Astrocyte (in vitro differentiated cells and primary cell): ENCODE measurements at regions not wholly inside any gene's neighbourhood (a gene's known extent, or its start where the extent isn't known, plus 50 kb on each side); places are given as distances from the start of the nearest gene placed in this dataset.
A peak's percentile ranks its signal among the peaks of the same experiment; 100 is the strongest.

Source experiments
- DNase-seq: peaks from one replicate; pipeline ENCODE4 v3.0.0-alpha.2; 2010; ENCODE audit warnings: low read depth
- FAIRE-seq: peaks from 2 replicates; lab custom pipeline; 2011; peaks lifted over from hg19 to GRCh38; lab: Jason Lieb, UNC
- H2AFZ ChIP-seq: 2 replicates; pipeline ENCODE4 v1.6.0; 2012; ENCODE audit warnings: low read depth, low read length, inconsistent platforms
- H3K27ac ChIP-seq: 2 replicates; pipeline ENCODE4 v1.5.1; 2011; ENCODE audit warnings: low read depth, low read length, inconsistent platforms
- H3K27me3 ChIP-seq: 2 replicates; pipeline ENCODE4 v1.6.0; 2011; ENCODE audit warnings: low read length, inconsistent platforms; ENCODE audit not compliant: insufficient read depth
- H3K36me3 ChIP-seq: 2 replicates; pipeline ENCODE4 v1.5.1; 2011; ENCODE audit warnings: low read length, inconsistent platforms; ENCODE audit not compliant: insufficient read depth
- H3K4me1 ChIP-seq: 2 replicates; pipeline ENCODE4 v1.5.1; 2011; ENCODE audit warnings: low read length, inconsistent platforms; ENCODE audit not compliant: insufficient read depth
- H3K4me2 ChIP-seq: 2 replicates; pipeline ENCODE4 v1.6.0; 2012; ENCODE audit warnings: low read length, inconsistent platforms
- H3K4me3 ChIP-seq: 2 replicates; pipeline ENCODE4 v1.5.1; 2011; ENCODE audit warnings: low read depth, mild to moderate bottlenecking, low read length, inconsistent platforms; ENCODE audit not compliant: insufficient read depth
- H3K79me2 ChIP-seq: 2 replicates; pipeline ENCODE4 v1.6.0; 2012; ENCODE audit warnings: mild to moderate bottlenecking, low read length, inconsistent platforms; ENCODE audit not compliant: insufficient read depth
- H3K9ac ChIP-seq: 2 replicates; pipeline ENCODE4 v1.6.0; 2012; ENCODE audit warnings: mild to moderate bottlenecking, low read length, inconsistent platforms
- H3K9me3 ChIP-seq: 2 replicates; pipeline ENCODE4 v1.5.1; 2012; ENCODE audit warnings: low read depth, mild to moderate bottlenecking, low read length, inconsistent platforms; ENCODE audit not compliant: insufficient read depth
- H4K20me1 ChIP-seq: 2 replicates; pipeline ENCODE4 v1.6.0; 2012; ENCODE audit warnings: low read length, inconsistent platforms; ENCODE audit not compliant: insufficient read depth
- H3K27ac Mint-ChIP-seq: one replicate; pipeline ENCODE4 v1.8.0; 2021; ENCODE audit warnings: mild to moderate bottlenecking, mixed read lengths; ENCODE audit not compliant: unreplicated experiment
- H3K27me3 Mint-ChIP-seq: one replicate; pipeline ENCODE4 v1.8.0; 2021; ENCODE audit warnings: low read depth, mixed read lengths; ENCODE audit not compliant: unreplicated experiment
- H3K36me3 Mint-ChIP-seq: one replicate; pipeline ENCODE4 v1.8.0; 2021; ENCODE audit warnings: low read depth, mixed read lengths; ENCODE audit not compliant: unreplicated experiment
- H3K4me1 Mint-ChIP-seq: one replicate; pipeline ENCODE4 v1.8.0; 2021; ENCODE audit warnings: low read depth, mixed read lengths; ENCODE audit not compliant: unreplicated experiment
- H3K4me3 Mint-ChIP-seq: one replicate; pipeline ENCODE4 v1.8.0; 2021; ENCODE audit warnings: mild to moderate bottlenecking, moderate library complexity, mixed read lengths; ENCODE audit not compliant: unreplicated experiment
- H3K9me3 Mint-ChIP-seq: one replicate; pipeline ENCODE4 v1.8.0; 2021; ENCODE audit warnings: mild to moderate bottlenecking, mixed read lengths; ENCODE audit not compliant: unreplicated experiment
- CTCF ChIP-seq: IDR thresholded peaks from 2 replicates; pipeline ENCODE4 v1.5.1; 2011; ENCODE audit warnings: low read depth, mild to moderate bottlenecking, inconsistent platforms, low read length, moderate library complexity; ENCODE audit not compliant: insufficient read depth
- EZH2 ChIP-seq: IDR thresholded peaks from 2 replicates; pipeline ENCODE4 v1.6.1; 2012; ENCODE audit warnings: mild to moderate bottlenecking, low read length, inconsistent platforms; ENCODE audit not compliant: insufficient read depth

GRCh38 chr14:76710056-76711010 lies 50.9 kb upstream of the VASH1 start:
- no peak overlapping the region for H3K4me2 ChIP-seq
- H3K27ac Mint-ChIP-seq, result no peak overlapping the region
- no peak overlapping the region for H2AFZ ChIP-seq
- H3K27me3 Mint-ChIP-seq, result peaks cover 10% of the 10 kb centered on the region
- FAIRE-seq (no peak), DNase-seq (peak; percentile 16)
- H3K79me2 ChIP-seq, result no peaks in the 10 kb centered on the region
- H3K36me3 Mint-ChIP-seq, result peaks cover 4% of the 10 kb centered on the region
- H3K27ac ChIP-seq, result no peak overlapping the region
- TF ChIP-seq EZH2 (no peak), CTCF (peak; percentile 79)
- H3K9ac ChIP-seq, result no peak overlapping the region
- peaks cover under 1% of the 10 kb centered on the region for H3K9me3 Mint-ChIP-seq
- H3K4me1 Mint-ChIP-seq, result no peaks in the 10 kb centered on the region
- no peaks in the 10 kb centered on the region for H3K9me3 ChIP-seq
- no peaks in the 10 kb centered on the region for H3K4me1 ChIP-seq
- no peak overlapping the region for H3K4me3 Mint-ChIP-seq
- H4K20me1 ChIP-seq, result no peaks in the 10 kb centered on the region
- no peak overlapping the region for H3K4me3 ChIP-seq
- H3K27me3 ChIP-seq, result peaks cover 17% of the 10 kb centered on the region
- H3K36me3 ChIP-seq, result no peaks in the 10 kb centered on the region
